ENCODE measurements at regions not wholly inside any gene's neighbourhood (a gene's known extent, or its start where the extent isn't known, plus 50 kb on each side); places are given as distances from the start of the nearest gene placed in this dataset.

GRCh38 chr15:81987628-81988027, 58.2 kb downstream of the MEX3B start:
- no peak for TF ChIP-seq CTCF (conservative IDR thresholded peaks at IDR 0.05)
- Mint-ChIP-seq H3K36me3 (ENCODE audit: low read depth) (peaks cover 35% of the 10 kb centered on the region), H3K27ac (ENCODE audit: unreplicated experiment) (no peak overlapping the region), H3K4me3 (no peak overlapping the region), H3K9me3 (peaks cover 22% of the 10 kb centered on the region), H3K4me1 (peaks cover 4% of the 10 kb centered on the region), H3K27me3 (ENCODE audit: low read depth) (no peaks in the 10 kb centered on the region)
- DNase-seq (ENCODE audit: low read depth, low spot score), result no peak

GRCh38 chr15:81983497-81983896, 62.3 kb downstream of the MEX3B start:
- H3K36me3 Mint-ChIP-seq (ENCODE audit: low read depth), result peaks cover 31% of the 10 kb centered on the region
- peaks cover 19% of the 10 kb centered on the region for H3K9me3 Mint-ChIP-seq
- no peak for TF ChIP-seq CTCF (conservative IDR thresholded peaks at IDR 0.05)
- DNase-seq (ENCODE audit: low read depth, low spot score), result no peak
- no peak overlapping the region for H3K27ac Mint-ChIP-seq (ENCODE audit: unreplicated experiment)
- H3K27me3 Mint-ChIP-seq (ENCODE audit: low read depth), result no peaks in the 10 kb centered on the region
- peaks cover 14% of the 10 kb centered on the region for H3K4me1 Mint-ChIP-seq
- no peak overlapping the region for H3K4me3 Mint-ChIP-seq

- TF ChIP-seq CTCF (conservative IDR thresholded peaks at IDR 0.05), result no peak
- Mint-ChIP-seq H3K27me3 (ENCODE audit: low read depth) (no peaks in the 10 kb centered on the region), H3K36me3 (ENCODE audit: low read depth) (peaks cover 33% of the 10 kb centered on the region), H3K4me1 (peaks cover 14% of the 10 kb centered on the region), H3K27ac (ENCODE audit: unreplicated experiment) (no peak overlapping the region), H3K9me3 (peaks cover 23% of the 10 kb centered on the region), H3K4me3 (no peak overlapping the region)
- DNase-seq (ENCODE audit: low read depth, low spot score), result no peak
Observed at GRCh38 chr15:81982808-81983207, 63.0 kb downstream of the MEX3B start.

GRCh38 chr15:81981908-81982307, 63.9 kb downstream of the MEX3B start:
- H3K27ac Mint-ChIP-seq (ENCODE audit: unreplicated experiment), result no peak overlapping the region
- peaks cover 34% of the 10 kb centered on the region for H3K36me3 Mint-ChIP-seq (ENCODE audit: low read depth)
- H3K4me3 Mint-ChIP-seq, result no peak overlapping the region
- no peak for DNase-seq (ENCODE audit: low read depth, low spot score)
- H3K9me3 Mint-ChIP-seq, result peaks cover 22% of the 10 kb centered on the region
- H3K4me1 Mint-ChIP-seq, result peaks cover 14% of the 10 kb centered on the region
- H3K27me3 Mint-ChIP-seq (ENCODE audit: low read depth), result no peaks in the 10 kb centered on the region
- TF ChIP-seq CTCF (conservative IDR thresholded peaks at IDR 0.05), result no peak

GRCh38 chr15:81977464-81977863, 68.4 kb downstream of the MEX3B start:
- Mint-ChIP-seq H3K36me3 (ENCODE audit: low read depth) (peaks cover 35% of the 10 kb centered on the region), H3K9me3 (peaks cover 16% of the 10 kb centered on the region), H3K27ac (ENCODE audit: unreplicated experiment) (no peak overlapping the region), H3K4me1 (peaks cover 10% of the 10 kb centered on the region), H3K4me3 (no peak overlapping the region), H3K27me3 (ENCODE audit: low read depth) (no peaks in the 10 kb centered on the region)
- no peak for TF ChIP-seq CTCF (conservative IDR thresholded peaks at IDR 0.05)
- DNase-seq (ENCODE audit: low read depth, low spot score), result no peak

GRCh38 chr15:81968691-81969090, 77.1 kb downstream of the MEX3B start:
- H3K4me1 Mint-ChIP-seq, result no peaks in the 10 kb centered on the region
- peaks cover 24% of the 10 kb centered on the region for H3K36me3 Mint-ChIP-seq (ENCODE audit: low read depth)
- no peaks in the 10 kb centered on the region for H3K27me3 Mint-ChIP-seq (ENCODE audit: low read depth)
- no peak overlapping the region for H3K4me3 Mint-ChIP-seq
- H3K9me3 Mint-ChIP-seq, result peaks cover 3% of the 10 kb centered on the region
- no peak overlapping the region for H3K27ac Mint-ChIP-seq (ENCODE audit: unreplicated experiment)
- TF ChIP-seq CTCF (conservative IDR thresholded peaks at IDR 0.05), result no peak
- no peak for DNase-seq (ENCODE audit: low read depth, low spot score)

Data from neural crest cell (in vitro differentiated cells).